Fibroblast of peridontal ligament (primary cell): ENCODE measurements at regions not wholly inside any gene's neighbourhood (a gene's known extent, or its start where the extent isn't known, plus 50 kb on each side); places are given as distances from the start of the nearest gene placed in this dataset.

Experiments used
- DNase-seq: peaks from one replicate; pipeline ENCODE4 v3.0.0-alpha.2; 2010; ENCODE audit errors: extremely low read depth

- DNase-seq = peak; percentile 7
Observed at GRCh38 chr4:176971576-176972115, 178.9 kb upstream of the VEGFC start.

DNA sequence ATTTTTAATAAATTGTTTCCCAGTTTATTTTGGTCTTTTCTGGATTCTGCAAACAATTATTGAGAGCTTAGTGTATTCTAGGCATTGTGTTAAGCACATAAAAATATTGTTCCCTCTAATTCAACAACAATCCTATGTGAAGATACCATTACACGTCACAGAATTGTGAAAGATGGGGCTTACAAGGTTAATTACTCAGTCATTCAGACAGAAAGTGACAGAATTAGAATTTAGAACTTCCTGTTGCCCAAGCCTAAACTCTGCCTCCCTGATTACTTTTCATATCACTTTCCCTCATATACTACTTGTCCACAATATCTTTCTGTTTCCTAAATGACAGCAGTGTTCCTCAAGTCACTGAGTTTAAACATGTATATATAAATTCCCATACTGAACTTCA, 186.7 kb upstream of the VEGFC start:
- no peak for DNase-seq

DNA sequence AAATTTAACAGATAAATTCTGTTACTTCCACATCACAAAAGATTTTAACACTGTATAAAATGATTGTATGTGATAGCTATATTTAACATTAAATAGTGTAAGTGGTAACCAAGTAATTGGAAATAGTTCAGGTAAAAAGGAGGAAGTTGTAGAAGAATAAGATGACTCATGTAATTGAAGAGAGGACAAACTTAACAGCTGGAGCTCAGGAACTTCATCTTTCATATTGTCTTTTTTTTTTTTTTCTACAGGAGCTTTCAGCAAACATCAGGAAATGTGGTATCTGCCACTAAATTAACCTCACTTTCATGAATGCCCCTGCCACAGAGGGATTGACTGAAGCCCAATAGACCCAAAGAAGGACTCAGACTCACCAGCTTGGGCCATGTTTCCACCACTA, 188.4 kb upstream of the VEGFC start:
- no peak for DNase-seq

- peak; percentile 90 for DNase-seq
Observed at GRCh38 chr4:176981551-176981950, 188.8 kb upstream of the VEGFC start.

DNA sequence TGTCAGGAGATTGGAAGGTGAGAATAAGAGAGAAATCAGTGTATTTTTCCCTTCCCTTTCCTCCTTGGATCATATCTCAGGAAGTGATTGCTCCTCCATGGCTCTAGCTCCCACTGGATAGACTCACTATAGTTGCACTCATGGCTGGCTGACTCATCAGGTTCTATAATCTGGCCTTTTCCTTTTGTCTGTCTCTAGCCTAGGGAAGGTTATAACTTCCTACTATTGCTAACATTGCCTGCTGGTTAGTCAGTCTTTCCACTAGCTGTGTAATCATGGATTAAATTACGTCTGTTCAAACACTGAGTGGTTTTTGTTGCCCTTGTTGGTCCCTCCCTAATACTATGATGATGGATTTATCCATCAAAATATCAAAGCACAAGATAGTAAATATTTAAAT, 195.5 kb upstream of the VEGFC start:
- DNase-seq = peak; percentile 98

DNA sequence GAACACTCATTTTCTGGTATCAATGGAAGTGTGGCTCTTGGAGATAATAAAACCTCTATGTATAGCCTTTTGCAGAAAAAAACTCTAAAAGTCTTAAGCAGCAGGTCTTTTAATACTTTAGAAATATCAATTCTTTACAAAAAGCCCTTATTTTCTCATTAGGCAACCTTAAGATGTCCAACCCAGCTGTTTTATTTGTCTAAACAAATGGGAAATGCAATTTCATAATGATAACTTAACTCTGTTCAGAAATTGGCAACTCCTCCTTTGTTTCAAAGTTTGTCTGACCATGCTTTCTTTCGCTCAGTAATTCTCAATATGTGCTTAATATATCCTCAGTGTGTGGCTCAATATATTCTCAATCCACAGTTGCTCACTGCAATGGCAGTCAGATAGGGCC, 196.5 kb upstream of the VEGFC start:
- DNase-seq = no peak

DNA sequence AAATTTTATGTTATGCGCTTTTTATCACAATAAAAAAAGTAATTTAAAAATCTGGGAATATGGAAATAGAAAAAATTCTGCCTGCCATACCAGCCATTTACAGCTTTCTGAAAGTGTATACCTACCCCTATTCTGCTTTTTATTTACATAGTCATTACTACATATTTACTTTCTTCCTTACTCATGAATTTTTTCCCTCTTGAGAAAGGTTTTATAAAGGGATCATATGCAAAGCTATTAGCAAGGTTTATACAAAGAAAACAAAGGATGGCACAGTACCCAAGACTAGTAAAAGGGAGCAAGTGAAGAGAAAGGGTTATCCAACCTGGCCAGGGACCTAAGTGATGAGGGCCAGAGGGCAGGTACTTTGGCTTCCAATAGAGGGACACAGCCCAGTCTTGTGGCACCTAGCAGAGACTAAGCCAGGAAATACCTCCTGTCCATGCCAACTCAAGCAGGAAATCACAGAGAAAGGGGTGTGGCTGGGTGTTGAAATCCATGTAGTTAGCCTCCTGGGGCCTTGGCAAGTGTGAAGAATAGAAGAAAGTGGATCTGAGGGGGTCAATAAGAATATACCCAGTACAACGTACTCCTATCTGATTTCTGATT, 207.3 kb upstream of the VEGFC start:
- no peak for DNase-seq

DNA sequence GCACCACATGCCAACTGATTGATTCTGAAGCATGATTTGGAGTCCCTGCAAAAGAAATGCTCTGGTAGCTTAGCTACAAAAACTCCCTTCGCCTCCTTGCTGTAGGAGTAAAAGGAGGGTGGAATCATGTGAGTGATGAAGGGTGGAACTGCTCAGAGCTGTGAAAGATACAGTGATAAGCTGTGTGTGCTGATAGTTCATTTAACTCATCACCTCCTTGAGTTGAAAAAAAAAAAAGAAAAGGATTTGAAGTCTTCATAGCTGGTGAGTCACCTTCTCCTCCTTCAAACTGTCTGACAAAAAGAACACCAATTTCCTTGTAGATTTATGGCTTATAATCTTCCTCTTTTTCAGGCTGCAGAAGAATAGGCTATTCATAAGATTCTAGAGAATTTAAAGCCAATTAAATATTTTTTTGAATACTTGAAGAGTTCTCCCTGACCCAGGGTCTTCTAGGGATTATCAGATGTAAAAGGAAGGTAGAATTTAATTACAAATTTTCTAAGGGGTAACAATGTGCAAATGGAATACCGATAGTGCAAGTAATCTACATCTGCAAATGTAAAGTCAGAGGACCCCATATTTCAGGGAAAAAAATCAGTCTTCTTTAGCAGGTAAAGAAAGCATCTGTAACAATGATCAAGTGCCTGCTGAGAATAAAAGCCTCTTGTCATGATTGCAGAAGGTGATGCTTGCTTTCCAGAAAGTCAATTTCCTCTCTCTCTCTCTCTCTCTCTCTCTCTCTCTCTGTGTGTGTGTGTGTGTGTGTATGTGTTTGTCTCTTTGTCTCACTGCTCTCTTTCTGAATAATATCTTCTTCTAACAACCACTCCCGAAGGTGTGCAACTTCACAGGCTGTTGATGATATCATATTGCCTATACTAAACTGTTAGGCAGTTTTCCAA, 208.8 kb upstream of the VEGFC start:
- DNase-seq = peak; percentile 39

DNA sequence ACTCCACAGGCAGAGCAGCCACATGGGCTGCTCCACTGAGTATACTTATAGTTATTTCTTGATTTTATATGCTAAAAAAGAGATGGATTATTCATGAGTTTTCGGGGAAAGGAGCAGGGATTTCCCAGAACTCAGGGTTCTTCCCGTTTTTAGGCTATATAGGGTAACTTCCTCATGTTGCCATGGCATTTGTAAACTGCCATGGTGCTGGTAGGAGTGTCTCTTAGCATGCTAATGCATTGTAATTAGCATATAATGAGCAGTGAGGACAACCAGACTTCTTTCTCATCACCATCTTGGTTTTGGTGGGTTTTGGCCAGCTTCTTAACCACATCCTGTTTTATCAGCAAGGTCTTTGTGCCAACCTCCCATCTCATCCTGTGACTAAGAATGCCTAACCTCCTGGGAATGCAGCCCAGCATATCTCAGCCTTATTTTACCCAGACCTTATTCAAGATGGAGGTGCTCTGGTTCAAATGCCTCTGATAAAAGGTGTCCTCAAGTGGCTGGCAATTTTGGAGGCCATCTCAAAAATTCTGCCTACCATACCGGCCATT, 213.0 kb upstream of the VEGFC start:
- DNase-seq = peak; percentile 79

DNA sequence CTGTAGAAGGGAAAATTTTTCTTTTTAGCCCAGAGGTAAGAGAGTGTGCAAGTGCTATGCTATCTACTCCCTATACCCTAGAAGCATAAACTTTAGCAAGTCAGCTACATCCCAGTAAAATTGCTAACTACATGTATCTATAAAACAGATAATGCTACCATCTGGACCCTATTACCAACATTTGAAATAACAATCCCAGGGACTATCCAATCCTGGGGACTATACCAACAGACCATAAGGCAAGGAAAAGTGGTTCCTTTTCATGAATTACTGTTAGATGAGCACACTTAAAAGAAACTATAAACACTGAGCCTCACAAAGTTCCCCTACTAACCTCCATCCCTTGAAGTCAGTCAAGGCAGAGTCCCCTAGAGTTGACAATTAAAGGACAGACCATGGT, 213.6 kb upstream of the VEGFC start:
- DNase-seq = peak; percentile 55

GRCh38 chr4:177008071-177008835, 215.5 kb upstream of the VEGFC start:
- DNase-seq = peak; percentile 59

GRCh38 chr4:177008836-177009501, 216.2 kb upstream of the VEGFC start:
- no peak for DNase-seq

- DNase-seq = no peak
Observed at GRCh38 chr4:177010418-177010817, 217.7 kb upstream of the VEGFC start.

DNA sequence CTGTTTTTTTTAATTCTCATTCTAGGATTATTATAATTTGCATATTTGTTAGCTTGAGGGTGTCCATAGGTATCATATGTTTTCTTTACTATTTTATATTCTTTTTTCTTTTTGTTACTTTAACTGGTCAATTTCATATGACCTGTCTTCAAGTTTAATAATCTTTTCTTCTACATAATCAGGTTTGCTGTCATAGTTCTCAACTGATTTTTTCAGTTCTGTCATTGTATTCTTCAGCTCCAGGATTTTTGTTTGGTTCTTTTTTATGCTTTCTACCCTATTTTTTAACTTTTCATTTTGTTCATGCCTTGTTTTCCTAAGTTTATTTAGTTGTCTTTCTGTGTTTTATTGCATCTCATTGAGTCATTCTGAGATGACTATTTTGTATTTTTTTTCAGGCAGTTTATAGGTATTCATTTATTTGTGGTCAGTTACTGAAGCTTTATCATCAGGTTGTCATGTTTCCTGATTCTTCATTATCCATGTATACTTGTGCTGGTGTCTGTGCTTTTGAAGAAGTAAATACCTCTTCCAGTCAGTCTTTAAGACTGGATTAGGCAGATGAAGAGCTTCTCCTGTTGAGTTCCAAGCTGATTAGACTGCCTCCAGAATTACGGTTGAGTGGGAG, 220.3 kb upstream of the VEGFC start:
- no peak for DNase-seq

GRCh38 chr4:177016541-177017141, 223.9 kb upstream of the VEGFC start:
- peak; percentile 62 for DNase-seq

GRCh38 chr4:177023951-177024350, 231.2 kb upstream of the VEGFC start:
- no peak for DNase-seq

GRCh38 chr4:177032341-177032740, 239.6 kb upstream of the VEGFC start:
- no peak for DNase-seq

DNA sequence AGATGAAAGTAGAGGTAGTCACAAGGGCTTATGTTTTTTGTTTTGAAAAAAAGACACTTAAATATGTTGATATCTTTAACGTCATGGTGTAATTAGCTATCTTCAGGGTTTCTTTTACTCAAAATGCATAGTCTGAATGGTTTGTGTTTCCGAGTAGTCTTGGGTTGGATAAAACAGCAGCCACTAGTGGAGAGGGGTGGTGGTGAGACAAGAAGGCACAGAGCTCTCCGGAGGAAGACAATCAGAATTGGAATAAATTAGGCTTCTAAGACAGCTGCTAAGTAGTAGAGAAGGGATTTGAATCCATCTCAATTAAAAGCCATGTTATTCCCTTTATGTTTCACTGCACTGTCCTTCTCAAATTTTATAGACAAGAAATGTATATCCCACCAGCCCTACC, 240.4 kb upstream of the VEGFC start:
- no peak for DNase-seq

- DNase-seq = peak; percentile 41
Observed at GRCh38 chr4:177033632-177034031, 240.9 kb upstream of the VEGFC start.

DNA sequence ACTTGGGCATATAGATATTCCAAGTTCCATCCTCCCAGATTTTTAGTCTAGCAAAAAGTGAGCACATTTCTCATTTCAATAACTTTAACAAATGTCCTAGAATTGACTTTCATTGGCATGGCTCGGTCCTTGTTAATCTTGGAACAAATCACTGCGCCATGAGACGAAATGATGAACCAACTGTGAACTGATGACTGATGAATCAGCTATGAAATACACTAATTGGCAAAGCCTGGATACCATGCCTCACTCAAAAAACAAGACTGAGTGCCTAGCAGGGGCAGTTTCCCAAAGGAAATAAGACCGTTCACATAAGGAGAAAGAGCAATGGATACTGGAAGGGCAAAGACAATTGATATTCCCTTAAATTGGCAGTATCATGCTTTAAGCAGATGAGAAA, 248.6 kb upstream of the VEGFC start:
- DNase-seq = peak; percentile 67
